Endothelial cell of umbilical vein (primary cell): ENCODE measurements at regions not wholly inside any gene's neighbourhood (a gene's known extent, or its start where the extent isn't known, plus 50 kb on each side); places are given as distances from the start of the nearest gene placed in this dataset.

Experiments used
- BruUV-seq: library from RNA; stranded (reverse); fragments of 400-500 nt; replicated peaks from 2 replicates; lab custom pipeline; 2021; lab: Mats Ljungman, UMichigan
- CTCF ChIA-PET: fragments of 300-600, 350-600 bp; sonication (Branson Sonifier 250); formaldehyde crosslinking; loops from one replicate; lab custom pipeline; 2021; ENCODE audit warnings: antibody characterized with exemption, inconsistent platforms; lab: Charles Lee
- POLR2A ChIA-PET: fragments of 300-600, 350-600 bp; sonication (Branson Sonifier 250); formaldehyde crosslinking; loops from one replicate; lab custom pipeline; 2021; ENCODE audit warnings: antibody characterized with exemption, inconsistent platforms; lab: Charles Lee
- DNase-seq: peaks from one replicate; pipeline ENCODE4 v3.0.0-alpha.2; 2011; ENCODE audit warnings: low read depth, low spot score
- FAIRE-seq: peaks from 2 replicates; lab custom pipeline; 2011; peaks lifted over from hg19 to GRCh38; lab: Jason Lieb, UNC
- H2AFZ ChIP-seq: 2 replicates; pipeline ENCODE4 v1.6.0; 2012; ENCODE audit warnings: low read depth, low read length, control low read depth, inconsistent platforms
- H3K27ac ChIP-seq: 2 replicates; pipeline ENCODE4 v1.5.1; 2011; ENCODE audit warnings: low read depth, mild to moderate bottlenecking, control low read depth, low read length, moderate library complexity; ENCODE audit not compliant: insufficient read depth
- H3K27me3 ChIP-seq, 2 experiments: 2 replicates each; pipeline versions ENCODE4 v1.6.0 to v1.6.1; 2011; ENCODE audit warnings: low read length in 2 of 2, mixed read lengths in 1 of 2; ENCODE audit not compliant: control insufficient read depth in 2 of 2, insufficient read depth in 2 of 2
- H3K36me3 ChIP-seq, 2 experiments: 2 replicates in 1 of 2; 3 replicates in 1 of 2; pipeline ENCODE4 v1.5.1; 2011; ENCODE audit warnings: low read length in 2 of 2, mild to moderate bottlenecking in 1 of 2, moderate library complexity in 1 of 2; ENCODE audit not compliant: control insufficient read depth in 2 of 2, insufficient read depth in 2 of 2; ENCODE audit errors: extremely low read depth in 1 of 2
- H3K4me1 ChIP-seq: 3 replicates; pipeline ENCODE4 v1.5.1; 2011; ENCODE audit warnings: mild to moderate bottlenecking, low read length; ENCODE audit not compliant: control insufficient read depth, insufficient read depth; ENCODE audit errors: extremely low read depth
- H3K4me2 ChIP-seq: 2 replicates; pipeline ENCODE4 v1.6.1; 2011; ENCODE audit warnings: low read length, control low read depth, mixed read lengths; ENCODE audit not compliant: insufficient read depth
- H3K4me3 ChIP-seq, 3 experiments: fragments of 200-600 bp in 1 of 3; sonication (generic), shearing (Covaris generic) in 1 of 3; replicated peaks in 1 of 3; 2 replicates each; pipeline ENCODE4 v1.5.1; 2011 to 2016; ENCODE audit warnings: control low read depth in 3 of 3, low read length in 3 of 3, mild to moderate bottlenecking in 2 of 3, inconsistent platforms in 1 of 3, low read depth in 1 of 3, moderate library complexity in 1 of 3; ENCODE audit not compliant: insufficient read depth in 1 of 3
- H3K79me2 ChIP-seq: 2 replicates; pipeline ENCODE4 v1.6.0; 2012; ENCODE audit warnings: low read length, inconsistent platforms; ENCODE audit not compliant: control insufficient read depth, insufficient read depth
- H3K9ac ChIP-seq: replicated peaks from 2 replicates; pipeline ENCODE3; 2011; ENCODE audit warnings: low read length, control low read depth; ENCODE audit not compliant: insufficient read depth; ENCODE audit errors: extremely low read depth
- H3K9me1 ChIP-seq: replicated peaks from 3 replicates; pipeline ENCODE4 v1.6.0; 2011; ENCODE audit warnings: mild to moderate bottlenecking, low read length; ENCODE audit not compliant: control insufficient read depth, insufficient read depth; ENCODE audit errors: extremely low read depth
- H3K9me3 ChIP-seq: replicated peaks from 2 replicates; pipeline ENCODE4 v1.5.1; 2012; ENCODE audit warnings: low read length, inconsistent platforms; ENCODE audit not compliant: control insufficient read depth, insufficient read depth
- H4K20me1 ChIP-seq: replicated peaks from 2 replicates; pipeline ENCODE3; 2011; ENCODE audit warnings: mild to moderate bottlenecking, low read length; ENCODE audit not compliant: control insufficient read depth, insufficient read depth; ENCODE audit errors: extremely low read depth
- CTCF ChIP-seq, 2 donors: IDR thresholded peaks; 1 replicate in 1 of 2; 2 replicates in 1 of 2; pipeline ENCODE4 v1.5.1; 2011; ENCODE audit warnings: low read length in 2 of 2, mild to moderate bottlenecking in 2 of 2, moderate library complexity in 2 of 2, control low read depth in 1 of 2, inconsistent platforms in 1 of 2, low read depth in 1 of 2; ENCODE audit not compliant: insufficient read depth in 1 of 2; ENCODE audit errors: extremely low read depth in 1 of 2
- EZH2 ChIP-seq: IDR thresholded peaks from 2 replicates; pipeline ENCODE4 v1.6.1; 2012; ENCODE audit warnings: borderline replicate concordance, low read depth, mild to moderate bottlenecking, moderate library complexity, low read length, inconsistent platforms; ENCODE audit not compliant: severe bottlenecking
- FOS ChIP-seq: IDR thresholded peaks from 2 replicates; pipeline ENCODE4 v1.6.1; 2011; ENCODE audit warnings: mild to moderate bottlenecking, low read length, moderate library complexity, borderline replicate concordance; ENCODE audit not compliant: insufficient read depth
- GATA2 ChIP-seq: IDR thresholded peaks from 2 replicates; pipeline ENCODE4 v1.7.0; 2011; ENCODE audit warnings: low read depth, mild to moderate bottlenecking, moderate library complexity, mixed read lengths, low read length; ENCODE audit not compliant: insufficient read length, insufficient read depth
- JUN ChIP-seq: IDR thresholded peaks from 2 replicates; pipeline ENCODE4 v1.6.1; 2011; ENCODE audit warnings: borderline replicate concordance, low read depth; ENCODE audit not compliant: insufficient read length, insufficient read depth
- MAX ChIP-seq: IDR thresholded peaks from 2 replicates; pipeline ENCODE4 v1.6.1; 2011; ENCODE audit not compliant: insufficient read depth, insufficient read length
- MYC ChIP-seq: IDR thresholded peaks from one replicate; pipeline ENCODE4 v1.6.1; 2011; ENCODE audit warnings: mild to moderate bottlenecking, low read depth, low read length
- POLR2A ChIP-seq: IDR thresholded peaks from 2 replicates; pipeline ENCODE4 v1.6.1; 2012; ENCODE audit warnings: low read depth, mild to moderate bottlenecking, control low read depth, low read length
- POLR2AphosphoS5 ChIP-seq: IDR thresholded peaks from 2 replicates; pipeline ENCODE4 v1.6.1; 2012; ENCODE audit warnings: low read depth, mild to moderate bottlenecking, control low read depth, low read length, moderate library complexity; ENCODE audit not compliant: insufficient read depth
- dilution Hi-C: fragments of 300-500 bp; cut with MboI; formaldehyde crosslinking; loops from one replicate; pipeline ENCODE4 v1.15.0; 2019; ENCODE audit warnings: low sequenced_read_pairs; ENCODE audit not compliant: extremely low pct_ligation_motif_present
- intact Hi-C: fragments of 100-400 bp; cut with micrococcal nuclease; formaldehyde crosslinking; loops from one replicate; pipeline ENCODE4 v1.10.0; 2022

- dilution Hi-C loops (no loop called here), intact Hi-C loops (no loop called here)
- FAIRE-seq (no peak), DNase-seq (no peak)
- Histone ChIP-seq H3K4me3 (no peak overlapping the region), H3K9me1 (no peaks in the 10 kb centered on the region), H2AFZ (no peak overlapping the region), H4K20me1 (no peaks in the 10 kb centered on the region), H3K27ac (no peak overlapping the region), H3K4me1 (no peaks in the 10 kb centered on the region), H3K36me3 (no peaks in the 10 kb centered on the region), H3K4me2 (no peak overlapping the region), H3K9me3 (no peaks in the 10 kb centered on the region), H3K27me3 (no peaks in the 10 kb centered on the region), H3K79me2 (no peaks in the 10 kb centered on the region), H3K9ac (no peak overlapping the region)
- ChIA-PET POLR2A (no interaction called here), CTCF (interaction anchor here (1.0 kb wide), 1 partner anchor 17 kb away, joined by 4 read pairs; no protein-coding TSS in a partner anchor)
- no TSS peak for BruUV-seq
- TF ChIP-seq CTCF (IDR thresholded peaks at IDR 0.05; ENCODE audit: extremely low read depth in 1 of 2, insufficient read depth in 1 of 2, low read depth in 1 of 2, low read length in 2 of 2) (no peak), EZH2 (no peak), FOS (no peak), GATA2 (no peak), MYC (no peak), POLR2A (no peak), MAX (no peak), POLR2AphosphoS5 (no peak), JUN (no peak)
Observed at GRCh38 chr20:11569163-11569562, 348.5 kb upstream of the BTBD3 start.
